ENCODE measurements at regions not wholly inside any gene's neighbourhood (a gene's known extent, or its start where the extent isn't known, plus 50 kb on each side); places are given as distances from the start of the nearest gene placed in this dataset.
"Not testable (repeated sequence)": the region's sequence is repeated elsewhere in the genome, so short reads cannot be mapped to it uniquely, and the experiment has no call there.

GRCh38 chr13:71300602-71301001, 566.4 kb downstream of the DACH1 start:
- DNase-seq, result no peak

GRCh38 chr13:71291842-71292146, 575.2 kb downstream of the DACH1 start:
- DNase-seq, result no peak

GRCh38 chr13:71290963-71291841, 575.8 kb downstream of the DACH1 start:
- DNase-seq, result no peak

- DNase-seq, result not testable (repeated sequence)
These were observed 577.0 kb downstream of the DACH1 start for GRCh38 chr13:71289980-71290379.

- DNase-seq, result peak; percentile 18 to 39
These were observed 581.3 kb downstream of the DACH1 start for GRCh38 chr13:71285700-71286099.

- no peak for DNase-seq
These were observed 588.5 kb downstream of the DACH1 start for GRCh38 chr13:71278512-71278911.

- DNase-seq, result peak; percentile 52 to 77
These were observed 591.9 kb downstream of the DACH1 start for GRCh38 chr13:71274923-71275608.

- DNase-seq, result no peak
These were observed 605.7 kb downstream of the DACH1 start for GRCh38 chr13:71261256-71261655.

GRCh38 chr13:71260246-71260645, 606.8 kb downstream of the DACH1 start:
- DNase-seq, result no peak

- peak in 1 of 2 experiments; percentile 9 for DNase-seq
These were observed 611.4 kb downstream of the DACH1 start for GRCh38 chr13:71255633-71256032.

GRCh38 chr13:71254384-71254783, 612.6 kb downstream of the DACH1 start:
- no peak for DNase-seq

GRCh38 chr13:71252184-71252704, 614.8 kb downstream of the DACH1 start:
- DNase-seq, result no peak

- no peak for DNase-seq
These were observed 615.6 kb downstream of the DACH1 start for GRCh38 chr13:71251292-71251951.

- no peak for DNase-seq
These were observed 618.0 kb downstream of the DACH1 start for GRCh38 chr13:71249011-71249410.

- no peak for DNase-seq
These were observed 622.8 kb downstream of the DACH1 start for GRCh38 chr13:71244161-71244560.

- no peak for DNase-seq
These were observed 624.8 kb downstream of the DACH1 start for GRCh38 chr13:71242201-71242600.

- peak in 1 of 2 experiments; percentile 43 for DNase-seq
These were observed 626.1 kb downstream of the DACH1 start for GRCh38 chr13:71240911-71241310.

- DNase-seq, result no peak
These were observed 629.7 kb downstream of the DACH1 start for GRCh38 chr13:71237332-71237731.

GRCh38 chr13:71219698-71220415, 647.1 kb downstream of the DACH1 start:
- DNase-seq, result no peak

GRCh38 chr13:71218960-71219359, 648.0 kb downstream of the DACH1 start:
- DNase-seq, result peak; percentile 31 to 59

- no peak for DNase-seq
These were observed 649.2 kb downstream of the DACH1 start for GRCh38 chr13:71217827-71218226.

GRCh38 chr13:71214821-71215220, 652.2 kb downstream of the DACH1 start:
- no peak for DNase-seq

GRCh38 chr13:71214357-71214756, 652.6 kb downstream of the DACH1 start:
- no peak for DNase-seq

Measured in NCI-H526 (cell line).